Fibroblast of the aortic adventitia (primary cell): ENCODE measurements at regions not wholly inside any gene's neighbourhood (a gene's known extent, or its start where the extent isn't known, plus 50 kb on each side); places are given as distances from the start of the nearest gene placed in this dataset.
A peak's percentile ranks its signal among the peaks of the same experiment; 100 is the strongest.

Experiments
- DNase-seq: peaks from one replicate; pipeline ENCODE4 v3.0.0-alpha.2; 2010; ENCODE audit warnings: low read depth
- H3K4me3 ChIP-seq: 2 replicates; pipeline ENCODE4 v1.5.1; 2011; ENCODE audit warnings: low read depth, mild to moderate bottlenecking, control low read depth, low read length, moderate library complexity
- TF ChIP-seq, protein P1 (sequence below): IDR thresholded peaks from 2 replicates; pipeline ENCODE4 v1.5.1; 2011; ENCODE audit warnings: mild to moderate bottlenecking, low read length, control low read depth, inconsistent platforms; ENCODE audit not compliant: insufficient read depth

DNA sequence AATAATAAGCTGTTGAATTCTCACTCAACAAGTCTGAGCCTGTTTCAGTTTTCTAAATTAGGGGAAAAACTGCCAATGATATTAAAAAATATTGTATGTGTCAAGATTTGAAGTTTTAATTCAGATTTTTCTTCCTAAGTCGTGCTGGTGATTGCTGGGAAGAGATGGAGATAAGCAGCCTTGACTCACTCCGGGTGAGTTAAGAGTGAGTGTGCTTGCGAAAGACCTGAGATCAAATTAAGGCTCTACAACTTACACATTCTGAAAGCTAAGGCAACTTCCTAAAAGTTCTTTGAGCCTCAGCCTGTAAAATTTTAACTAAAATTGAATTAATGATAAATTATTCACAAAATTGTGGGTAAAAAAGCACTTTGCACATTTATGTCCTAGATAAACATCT is 1441.2 kb downstream of the PCDH7 start:
- no peak overlapping the region for H3K4me3 ChIP-seq
- TF ChIP-seq, protein P1, sequence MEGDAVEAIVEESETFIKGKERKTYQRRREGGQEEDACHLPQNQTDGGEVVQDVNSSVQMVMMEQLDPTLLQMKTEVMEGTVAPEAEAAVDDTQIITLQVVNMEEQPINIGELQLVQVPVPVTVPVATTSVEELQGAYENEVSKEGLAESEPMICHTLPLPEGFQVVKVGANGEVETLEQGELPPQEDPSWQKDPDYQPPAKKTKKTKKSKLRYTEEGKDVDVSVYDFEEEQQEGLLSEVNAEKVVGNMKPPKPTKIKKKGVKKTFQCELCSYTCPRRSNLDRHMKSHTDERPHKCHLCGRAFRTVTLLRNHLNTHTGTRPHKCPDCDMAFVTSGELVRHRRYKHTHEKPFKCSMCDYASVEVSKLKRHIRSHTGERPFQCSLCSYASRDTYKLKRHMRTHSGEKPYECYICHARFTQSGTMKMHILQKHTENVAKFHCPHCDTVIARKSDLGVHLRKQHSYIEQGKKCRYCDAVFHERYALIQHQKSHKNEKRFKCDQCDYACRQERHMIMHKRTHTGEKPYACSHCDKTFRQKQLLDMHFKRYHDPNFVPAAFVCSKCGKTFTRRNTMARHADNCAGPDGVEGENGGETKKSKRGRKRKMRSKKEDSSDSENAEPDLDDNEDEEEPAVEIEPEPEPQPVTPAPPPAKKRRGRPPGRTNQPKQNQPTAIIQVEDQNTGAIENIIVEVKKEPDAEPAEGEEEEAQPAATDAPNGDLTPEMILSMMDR = no peak
- peak; percentile 85 for DNase-seq

GRCh38 chr4:32163125-32163524 is 1443.0 kb downstream of the PCDH7 start:
- TF ChIP-seq, protein P1 = no peak
- no peak for DNase-seq

GRCh38 chr4:32169841-32170240 is 1449.7 kb downstream of the PCDH7 start:
- no peak for DNase-seq
- no peak overlapping the region for H3K4me3 ChIP-seq
- TF ChIP-seq, protein P1 = no peak

More at GRCh38 chr4:32163125-32163524, 1443.0 kb downstream of the PCDH7 start:
- H3K4me3 ChIP-seq = no peak overlapping the region

- DNase-seq = no peak
- TF ChIP-seq, protein P1 = no peak
- H3K4me3 ChIP-seq = no peak overlapping the region
Measured at GRCh38 chr4:32172086-32172485, 1451.9 kb downstream of the PCDH7 start.

- TF ChIP-seq, protein P1 = no peak
- DNase-seq = peak; percentile 37
Measured at GRCh38 chr4:32172761-32173160, 1452.6 kb downstream of the PCDH7 start.

GRCh38 chr4:32180086-32180485 is 1459.9 kb downstream of the PCDH7 start:
- TF ChIP-seq, protein P1 = no peak
- no peak overlapping the region for H3K4me3 ChIP-seq
- DNase-seq = no peak

More at GRCh38 chr4:32172761-32173160, 1452.6 kb downstream of the PCDH7 start:
- no peak overlapping the region for H3K4me3 ChIP-seq

GRCh38 chr4:32184186-32184585 is 1464.0 kb downstream of the PCDH7 start:
- TF ChIP-seq, protein P1 = no peak
- H3K4me3 ChIP-seq = no peak overlapping the region
- no peak for DNase-seq
